HCT116 (cell line): ENCODE measurements at regions not wholly inside any gene's neighbourhood (a gene's known extent, or its start where the extent isn't known, plus 50 kb on each side); places are given as distances from the start of the nearest gene placed in this dataset.

ENCODE experiments used
- ATAC-seq: fragments of 200-7000 bp; cut with Tn5 transposase; 2 replicates; pipeline ENCODE4 v1.9.1; 2020; ENCODE audit warnings: mild to moderate bottlenecking, moderate library complexity
- BruUV-seq: library from RNA; stranded (reverse); fragments of 400-500 nt; replicated peaks from 2 replicates; lab custom pipeline; 2021; lab: Mats Ljungman, UMichigan
- CTCF ChIA-PET: fragments of 300-600 bp; sonication (Branson Sonifier 250); formaldehyde crosslinking; loops from one replicate; lab custom pipeline; 2021; ENCODE audit warnings: antibody characterized with exemption; lab: Charles Lee
- POLR2A ChIA-PET: fragments of 300-600, 350-600 bp; sonication (Branson Sonifier 250); formaldehyde crosslinking; loops from one replicate; lab custom pipeline; 2021; ENCODE audit warnings: antibody characterized with exemption; lab: Charles Lee
- RAD21 ChIA-PET, 2 experiments: fragments of 300-600 bp; sonication (Branson Sonifier 250); formaldehyde crosslinking; loops; one replicate each; lab custom pipeline; 2023; ENCODE audit warnings: low total read pairs in 2 of 2; ENCODE audit not compliant: uncharacterized antibody in 2 of 2, unreplicated experiment in 2 of 2, low non-redundant PET in 1 of 2; lab: Charles Lee
- DNase-seq: peaks from one replicate; pipeline ENCODE4 v3.0.0-alpha.2; 2010; ENCODE audit warnings: low read depth, low spot score
- H2AFZ ChIP-seq: fragments of 200-600 bp; shearing (Covaris generic), sonication (generic); 2 replicates; pipeline ENCODE4 v1.6.1; 2017; ENCODE audit warnings: low read depth, mixed run types, mixed read lengths, antibody characterized with exemption, low read length; ENCODE audit not compliant: poor library complexity, severe bottlenecking
- H3K27ac ChIP-seq: 2 replicates; pipeline ENCODE4 v1.5.1; 2012; ENCODE audit warnings: low read depth, low read length
- H3K27me3 ChIP-seq: fragments of 200-600 bp; sonication (generic); 2 replicates; pipeline ENCODE4 v1.6.1; 2016; ENCODE audit warnings: mixed run types, low read length, mixed read lengths; ENCODE audit not compliant: insufficient read depth
- H3K36me3 ChIP-seq, 2 experiments: fragments of 200-500 bp in 1 of 2; fragments of 200-600 bp in 1 of 2; sonication (Bioruptor generic) in 1 of 2; sonication (generic) in 1 of 2; 2 replicates each; pipeline versions ENCODE4 v1.5.1 to v1.6.1; 2014 to 2016; ENCODE audit warnings: low read length in 2 of 2, inconsistent platforms in 1 of 2, mixed read lengths in 1 of 2, mixed run types in 1 of 2; ENCODE audit not compliant: insufficient read depth in 2 of 2, control insufficient read depth in 1 of 2
- H3K4me1 ChIP-seq, 2 experiments: fragments of 200-600 bp in 1 of 2; sonication (generic) in 1 of 2; 2 replicates each; pipeline versions ENCODE4 v1.5.1 to v1.6.1; 2012 to 2017; ENCODE audit warnings: low read length in 2 of 2, inconsistent platforms in 1 of 2, mild to moderate bottlenecking in 1 of 2, mixed read lengths in 1 of 2, mixed run types in 1 of 2, moderate library complexity in 1 of 2; ENCODE audit not compliant: insufficient read depth in 2 of 2, control insufficient read depth in 1 of 2
- H3K4me2 ChIP-seq: fragments of 200-600 bp; sonication (generic); 2 replicates; pipeline ENCODE4 v1.6.1; 2017; ENCODE audit warnings: mixed run types, low read length, mixed read lengths
- H3K4me3 ChIP-seq, 2 experiments: fragments of 200-600 bp in 1 of 2; sonication (generic) in 1 of 2; replicated peaks in 1 of 2; 2 replicates each; pipeline ENCODE4 v1.5.1; 2011 to 2016; ENCODE audit warnings: low read length in 2 of 2, control low read depth in 1 of 2, low read depth in 1 of 2, mild to moderate bottlenecking in 1 of 2, mixed read lengths in 1 of 2, mixed run types in 1 of 2
- H3K79me2 ChIP-seq: fragments of 200-600 bp; sonication (generic); 2 replicates; pipeline ENCODE4 v1.6.1; 2017; ENCODE audit warnings: mild to moderate bottlenecking, mixed run types, low read length, moderate library complexity, mixed read lengths; ENCODE audit not compliant: insufficient read depth
- H3K9ac ChIP-seq: fragments of 200-600 bp; sonication (generic); 2 replicates; pipeline ENCODE4 v1.6.1; 2016; ENCODE audit warnings: low read length, mixed read lengths
- H3K9me2 ChIP-seq: fragments of 200-600 bp; sonication (generic), shearing (Covaris generic); 2 replicates; pipeline ENCODE4 v1.6.1; 2017; ENCODE audit warnings: mixed run types, mild to moderate bottlenecking, moderate library complexity; ENCODE audit not compliant: insufficient read depth
- H3K9me3 ChIP-seq, 2 experiments: fragments of 200-500 bp in 1 of 2; fragments of 200-600 bp in 1 of 2; sonication (Bioruptor generic) in 1 of 2; sonication (generic) in 1 of 2; 2 replicates each; pipeline ENCODE4 v1.6.1; 2014 to 2017; ENCODE audit warnings: low read length in 2 of 2, mixed read lengths in 2 of 2, inconsistent platforms in 1 of 2, low read depth in 1 of 2, mild to moderate bottlenecking in 1 of 2, mixed run types in 1 of 2, moderate library complexity in 1 of 2; ENCODE audit not compliant: control insufficient read depth in 1 of 2, insufficient read depth in 1 of 2
- H4K20me1 ChIP-seq: fragments of 200-600 bp; sonication (generic), shearing (Covaris generic); 2 replicates; pipeline ENCODE4 v1.6.1; 2017; ENCODE audit warnings: mixed run types, mild to moderate bottlenecking, moderate library complexity; ENCODE audit not compliant: insufficient read depth
- ATF3 ChIP-seq: IDR thresholded peaks from 2 replicates; pipeline ENCODE4 v1.6.1; 2012
- EGR1 ChIP-seq: IDR thresholded peaks from 2 replicates; pipeline ENCODE4 v1.6.1; 2012; ENCODE audit warnings: low read depth
- SIN3A ChIP-seq: IDR thresholded peaks from 2 replicates; pipeline ENCODE4 v1.6.1; 2012; ENCODE audit warnings: low read depth
- YY1 ChIP-seq: IDR thresholded peaks from 2 replicates; pipeline ENCODE4 v1.6.1; 2011; ENCODE audit warnings: low read length, low read depth, moderate library complexity, mild to moderate bottlenecking; ENCODE audit not compliant: insufficient replicate concordance; ENCODE audit errors: extremely low read depth
- ZBTB33 ChIP-seq: IDR thresholded peaks from 2 replicates; pipeline ENCODE4 v1.6.1; 2011; ENCODE audit warnings: mild to moderate bottlenecking, low read length, moderate library complexity; ENCODE audit not compliant: insufficient replicate concordance; ENCODE audit errors: extremely low read depth
- ZFX ChIP-seq: fragments of 450-650 bp; IDR thresholded peaks from 2 replicates; pipeline ENCODE4 v1.6.1; 2017
- ZNF274 ChIP-seq: fragments of 200-500 bp; sonication (Bioruptor generic); IDR thresholded peaks from 2 replicates; pipeline ENCODE4 v1.6.1; 2014; ENCODE audit warnings: mild to moderate bottlenecking, low read depth, low read length, inconsistent platforms
- intact Hi-C: fragments of 100-400 bp; cut with micrococcal nuclease; formaldehyde crosslinking; loops from 2 replicates; pipeline ENCODE4 v1.10.0; 2022

- intact Hi-C loops = no loop called here
- no peak overlapping the region for H2AFZ ChIP-seq
- H3K9ac ChIP-seq = no peak overlapping the region
- ATAC-seq = no peak
- H3K79me2 ChIP-seq = no peaks in the 10 kb centered on the region
- no peaks in the 10 kb centered on the region for H3K36me3 ChIP-seq
- ChIA-PET POLR2A (no interaction called here), CTCF (no interaction called here)
- H3K9me3 ChIP-seq = peaks cover 6 to 24% of the 10 kb centered on the region in 2 experiments; a peak in 2 of 4 replicates
- no peak for TF ChIP-seq SIN3A
- TF ChIP-seq, all 23 proteins: peak for 0
- Histone ChIP-seq H3K4me1 (no peaks in the 10 kb centered on the region), H3K4me2 (no peak overlapping the region), H3K27ac (no peak overlapping the region), H3K27me3 (no peaks in the 10 kb centered on the region), H4K20me1 (no peaks in the 10 kb centered on the region), H3K4me3 (no peak overlapping the region), H3K9me2 (no peaks in the 10 kb centered on the region)
- DNase-seq = no peak
- no TSS peak for BruUV-seq
- RAD21 ChIA-PET = no interaction called here
These were observed 188.1 kb upstream of the LINC00305 start for GRCh38 chr18:64337018-64337417.

GRCh38 chr18:64334748-64335147 lies 185.9 kb upstream of the LINC00305 start:
- Histone ChIP-seq H3K36me3 (no peaks in the 10 kb centered on the region), H3K9me3 (peaks cover 6 to 24% of the 10 kb centered on the region in 2 experiments; a peak in 2 of 4 replicates), H3K9ac (no peak overlapping the region), H3K79me2 (no peaks in the 10 kb centered on the region), H3K27ac (no peak overlapping the region), H2AFZ (no peak overlapping the region), H3K4me3 (no peak overlapping the region), H4K20me1 (no peaks in the 10 kb centered on the region), H3K9me2 (no peaks in the 10 kb centered on the region), H3K27me3 (no peaks in the 10 kb centered on the region), H3K4me1 (no peaks in the 10 kb centered on the region), H3K4me2 (no peak overlapping the region)
- TF ChIP-seq ZFX (no peak), ZBTB33 (no peak), YY1 (no peak), EGR1 (no peak), ATF3 (no peak), ZNF274 (no peak)
- ChIA-PET CTCF (no interaction called here), RAD21 (no interaction called here), POLR2A (no interaction called here)
- BruUV-seq = no TSS peak
- no peak for ATAC-seq
- DNase-seq = no peak
- intact Hi-C loops = no loop called here
